ENCODE measurements at regions not wholly inside any gene's neighbourhood (a gene's known extent, or its start where the extent isn't known, plus 50 kb on each side); places are given as distances from the start of the nearest gene placed in this dataset.

DNA sequence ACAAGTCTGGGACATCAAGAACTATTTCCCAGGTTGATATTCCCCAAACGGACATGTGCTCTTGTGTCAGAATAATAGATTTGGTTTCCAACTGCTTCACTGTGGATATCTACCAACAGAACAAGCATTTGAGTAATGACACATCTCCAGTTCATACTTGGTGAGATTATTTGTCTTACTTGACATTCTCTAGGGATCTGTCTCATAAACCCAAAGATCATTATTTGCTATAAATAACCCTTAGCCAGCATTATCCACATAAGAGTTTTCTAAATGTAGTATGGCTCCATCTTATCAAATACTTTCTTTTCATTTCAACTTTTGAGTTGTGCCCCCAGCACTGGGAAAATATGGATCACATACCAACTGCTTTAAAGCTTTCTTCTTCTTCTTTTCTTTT is 1063.9 kb upstream of the CDH18 start:
- H3K9me3 ChIP-seq (ENCODE audit: control insufficient read depth in 1 of 2, insufficient read depth in 1 of 2, low read length in 2 of 2) = peaks cover 0 to 7% of the 10 kb centered on the region in 2 experiments
- CTCF ChIA-PET = no interaction called here
- no peaks in the 10 kb centered on the region for H3K4me1 ChIP-seq (ENCODE audit: insufficient read depth, low read length)
- intact Hi-C loops (cut with DNase I, micrococcal nuclease) = no loop called here
- TF ChIP-seq, protein P1, sequence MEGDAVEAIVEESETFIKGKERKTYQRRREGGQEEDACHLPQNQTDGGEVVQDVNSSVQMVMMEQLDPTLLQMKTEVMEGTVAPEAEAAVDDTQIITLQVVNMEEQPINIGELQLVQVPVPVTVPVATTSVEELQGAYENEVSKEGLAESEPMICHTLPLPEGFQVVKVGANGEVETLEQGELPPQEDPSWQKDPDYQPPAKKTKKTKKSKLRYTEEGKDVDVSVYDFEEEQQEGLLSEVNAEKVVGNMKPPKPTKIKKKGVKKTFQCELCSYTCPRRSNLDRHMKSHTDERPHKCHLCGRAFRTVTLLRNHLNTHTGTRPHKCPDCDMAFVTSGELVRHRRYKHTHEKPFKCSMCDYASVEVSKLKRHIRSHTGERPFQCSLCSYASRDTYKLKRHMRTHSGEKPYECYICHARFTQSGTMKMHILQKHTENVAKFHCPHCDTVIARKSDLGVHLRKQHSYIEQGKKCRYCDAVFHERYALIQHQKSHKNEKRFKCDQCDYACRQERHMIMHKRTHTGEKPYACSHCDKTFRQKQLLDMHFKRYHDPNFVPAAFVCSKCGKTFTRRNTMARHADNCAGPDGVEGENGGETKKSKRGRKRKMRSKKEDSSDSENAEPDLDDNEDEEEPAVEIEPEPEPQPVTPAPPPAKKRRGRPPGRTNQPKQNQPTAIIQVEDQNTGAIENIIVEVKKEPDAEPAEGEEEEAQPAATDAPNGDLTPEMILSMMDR (IDR thresholded peaks at IDR 0.05) = no peak
- Mint-ChIP-seq H3K4me1 (ENCODE audit: low read depth) (no peaks in the 10 kb centered on the region), H3K9me3 (peaks cover 10% of the 10 kb centered on the region), H3K36me3 (ENCODE audit: low read depth) (no peaks in the 10 kb centered on the region), H3K27me3 (no peaks in the 10 kb centered on the region), H3K27ac (no peak overlapping the region), H3K4me3 (no peak overlapping the region)
- no peak overlapping the region for H3K4me3 ChIP-seq (ENCODE audit: low read length)
- no peak overlapping the region for H3K27ac ChIP-seq (ENCODE audit: low read depth in 1 of 2, low read length in 2 of 2)
- no peak for ATAC-seq (ENCODE audit: poor library complexity)
- DNase-seq = no peak
- no peaks in the 10 kb centered on the region for H3K36me3 ChIP-seq (ENCODE audit: insufficient read depth, low read length)
- POLR2A ChIA-PET = no interaction called here
- no peaks in the 10 kb centered on the region for H3K27me3 ChIP-seq (ENCODE audit: control insufficient read depth in 1 of 2, insufficient read depth in 2 of 2, low read length in 2 of 2)

DNA sequence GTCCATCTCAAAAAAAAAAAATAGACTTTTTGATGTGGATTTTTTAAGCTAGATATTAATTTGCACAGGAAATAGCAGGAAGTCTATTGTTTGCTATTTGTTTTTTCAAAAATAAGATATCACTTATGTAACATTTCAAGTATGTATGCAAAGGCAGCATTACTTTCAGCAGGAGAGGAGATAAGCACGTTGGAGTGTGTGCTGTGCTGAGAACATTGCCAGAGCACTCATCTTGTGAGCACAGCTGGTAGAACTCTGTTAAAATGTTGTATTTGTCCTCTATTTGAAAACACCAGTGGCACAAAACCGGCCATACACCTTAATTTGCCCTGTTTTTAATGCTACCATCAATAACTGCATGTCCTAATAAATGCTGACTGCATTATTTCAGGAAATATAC is 1061.9 kb upstream of the CDH18 start:
- no peak overlapping the region for H3K4me3 Mint-ChIP-seq
- TF ChIP-seq, protein P1 (IDR thresholded peaks at IDR 0.05) = no peak
- Histone ChIP-seq H3K36me3 (ENCODE audit: insufficient read depth, low read length) (no peaks in the 10 kb centered on the region), H3K9me3 (ENCODE audit: control insufficient read depth in 1 of 2, insufficient read depth in 1 of 2, low read length in 2 of 2) (peaks cover 0 to 14% of the 10 kb centered on the region in 2 experiments), H3K4me3 (ENCODE audit: low read length) (no peak overlapping the region), H3K4me1 (ENCODE audit: insufficient read depth, low read length) (no peaks in the 10 kb centered on the region), H3K27ac (ENCODE audit: low read depth in 1 of 2, low read length in 2 of 2) (no peak overlapping the region), H3K27me3 (ENCODE audit: control insufficient read depth in 1 of 2, insufficient read depth in 2 of 2, low read length in 2 of 2) (no peaks in the 10 kb centered on the region)
- ATAC-seq (ENCODE audit: poor library complexity) (no peak), DNase-seq (no peak)
- no peak overlapping the region for H3K27ac Mint-ChIP-seq
- intact Hi-C loops (cut with DNase I, micrococcal nuclease) = no loop called here
- H3K27me3 Mint-ChIP-seq = no peaks in the 10 kb centered on the region
- H3K36me3 Mint-ChIP-seq (ENCODE audit: low read depth) = no peaks in the 10 kb centered on the region
- POLR2A ChIA-PET = no interaction called here
- peaks cover 10% of the 10 kb centered on the region for H3K9me3 Mint-ChIP-seq
- no peaks in the 10 kb centered on the region for H3K4me1 Mint-ChIP-seq (ENCODE audit: low read depth)
- CTCF ChIA-PET = no interaction called here

DNA sequence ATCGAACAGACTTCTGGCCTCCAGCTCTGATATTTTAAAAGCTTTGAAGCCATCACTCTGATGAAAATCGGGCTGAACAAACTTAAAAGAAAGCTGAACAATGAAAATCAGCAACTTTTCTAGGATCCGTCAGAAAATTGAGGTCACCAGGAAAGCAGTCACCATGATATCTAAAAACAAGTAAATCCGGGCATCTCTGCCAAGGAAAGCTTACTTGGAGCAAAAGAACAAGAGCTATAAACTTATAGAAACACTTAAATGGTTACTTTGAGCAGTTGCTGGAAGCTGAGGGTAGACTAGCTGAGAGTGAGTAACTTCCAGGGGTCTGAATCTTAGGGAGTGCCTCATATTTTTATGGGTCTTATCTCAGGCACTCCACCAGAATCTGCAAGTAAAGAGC is 1043.0 kb upstream of the CDH18 start:
- Histone ChIP-seq H3K4me1 (ENCODE audit: insufficient read depth, low read length) (no peaks in the 10 kb centered on the region), H3K9me3 (ENCODE audit: control insufficient read depth in 1 of 2, insufficient read depth in 1 of 2, low read length in 2 of 2) (no peaks in the 10 kb centered on the region), H3K27ac (ENCODE audit: low read depth in 1 of 2, low read length in 2 of 2) (no peak overlapping the region), H3K36me3 (ENCODE audit: insufficient read depth, low read length) (no peaks in the 10 kb centered on the region), H3K4me3 (ENCODE audit: low read length) (no peak overlapping the region), H3K27me3 (ENCODE audit: control insufficient read depth in 1 of 2, insufficient read depth in 2 of 2, low read length in 2 of 2) (no peaks in the 10 kb centered on the region)
- DNase-seq (no peak), ATAC-seq (ENCODE audit: poor library complexity) (no peak)
- CTCF ChIA-PET = no interaction called here
- TF ChIP-seq, protein P1 (IDR thresholded peaks at IDR 0.05) = no peak
- Mint-ChIP-seq H3K27ac (no peak overlapping the region), H3K4me3 (no peak overlapping the region), H3K27me3 (no peaks in the 10 kb centered on the region), H3K9me3 (peaks cover 18% of the 10 kb centered on the region), H3K36me3 (ENCODE audit: low read depth) (no peaks in the 10 kb centered on the region), H3K4me1 (ENCODE audit: low read depth) (no peaks in the 10 kb centered on the region)
- intact Hi-C loops (cut with DNase I, micrococcal nuclease) = no loop called here
- POLR2A ChIA-PET = no interaction called here
